ENCODE measurements at regions not wholly inside any gene's neighbourhood (a gene's known extent, or its start where the extent isn't known, plus 50 kb on each side); places are given as distances from the start of the nearest gene placed in this dataset.

DNA sequence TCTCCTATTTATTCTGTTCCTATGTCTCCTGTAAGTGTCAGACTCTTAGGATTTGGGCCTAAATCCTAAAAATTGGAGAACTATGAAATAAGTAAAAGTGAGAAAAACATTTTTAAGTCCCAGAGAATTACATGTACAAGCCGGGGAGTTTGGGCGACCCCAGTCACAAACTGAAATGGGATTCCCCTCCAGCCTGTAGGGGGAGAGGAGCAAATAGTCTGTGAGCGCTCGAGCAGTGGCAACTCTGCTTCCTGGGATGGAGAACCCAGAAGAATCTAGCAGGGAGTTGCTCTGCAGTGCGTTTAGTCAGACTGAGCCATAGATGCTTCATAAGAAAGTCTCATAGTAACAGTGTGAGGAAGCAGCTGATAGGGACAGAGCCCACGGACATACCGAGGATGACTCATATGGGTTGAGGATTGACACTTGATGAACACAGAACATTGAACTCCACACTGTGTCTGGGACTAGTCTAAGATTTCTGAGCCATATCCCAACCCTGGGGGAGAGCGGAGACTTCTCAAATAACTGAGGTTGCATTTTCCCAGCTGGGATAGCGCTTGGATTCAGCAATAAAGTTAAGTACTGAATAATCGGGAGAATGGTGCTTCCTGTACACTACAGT, 437.2 kb downstream of the BCKDHB start:
- ChIA-PET CTCF (no interaction called here), POLR2A (no interaction called here)
- peaks cover 2% of the 10 kb centered on the region for H3K27me3 Mint-ChIP-seq
- DNase-seq, result no peak
- peaks cover 2% of the 10 kb centered on the region for H3K9me3 Mint-ChIP-seq
- peaks cover 9% of the 10 kb centered on the region for H3K4me1 Mint-ChIP-seq
- no peak overlapping the region for H3K4me3 Mint-ChIP-seq
- H3K36me3 Mint-ChIP-seq (ENCODE audit: low read depth), result no peaks in the 10 kb centered on the region
- no peak overlapping the region for H3K27ac Mint-ChIP-seq

GRCh38 chr6:80543151-80543550, 436.7 kb downstream of the BCKDHB start:
- DNase-seq, result no peak
- H3K27ac Mint-ChIP-seq, result no peak overlapping the region
- CTCF ChIA-PET, result no interaction called here
- POLR2A ChIA-PET, result no interaction called here
- H3K9me3 Mint-ChIP-seq, result peaks cover 2% of the 10 kb centered on the region
- H3K4me1 Mint-ChIP-seq, result peaks cover 9% of the 10 kb centered on the region
- no peaks in the 10 kb centered on the region for H3K36me3 Mint-ChIP-seq (ENCODE audit: low read depth)
- H3K27me3 Mint-ChIP-seq, result peaks cover 2% of the 10 kb centered on the region
- H3K4me3 Mint-ChIP-seq, result no peak overlapping the region

DNA sequence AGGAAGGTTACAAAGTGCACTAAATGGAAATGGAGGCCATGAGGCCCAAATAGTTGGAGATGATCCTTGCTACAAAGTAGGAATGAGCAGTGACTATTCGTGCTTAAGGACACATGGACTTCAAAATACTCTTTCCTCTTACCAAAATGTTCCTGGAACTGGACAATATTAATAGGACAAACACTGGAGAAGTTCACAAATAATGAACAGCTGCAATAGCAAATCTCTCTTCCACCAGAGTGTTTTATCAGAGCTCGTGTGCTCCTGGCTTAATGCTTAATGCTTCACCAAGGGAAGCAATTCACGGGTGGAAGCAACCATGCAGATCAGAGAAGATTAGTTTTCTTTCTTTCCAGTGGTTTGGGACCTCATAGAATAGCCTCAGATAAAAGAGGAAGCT, 435.4 kb downstream of the BCKDHB start:
- no peak overlapping the region for H3K4me3 Mint-ChIP-seq
- no peak for DNase-seq
- ChIA-PET CTCF (no interaction called here), POLR2A (no interaction called here)
- H3K9me3 Mint-ChIP-seq, result peaks cover 2% of the 10 kb centered on the region
- H3K27me3 Mint-ChIP-seq, result peaks cover 2% of the 10 kb centered on the region
- H3K27ac Mint-ChIP-seq, result no peak overlapping the region
- H3K4me1 Mint-ChIP-seq, result peaks cover 14% of the 10 kb centered on the region
- H3K36me3 Mint-ChIP-seq (ENCODE audit: low read depth), result peaks cover 4% of the 10 kb centered on the region

DNA sequence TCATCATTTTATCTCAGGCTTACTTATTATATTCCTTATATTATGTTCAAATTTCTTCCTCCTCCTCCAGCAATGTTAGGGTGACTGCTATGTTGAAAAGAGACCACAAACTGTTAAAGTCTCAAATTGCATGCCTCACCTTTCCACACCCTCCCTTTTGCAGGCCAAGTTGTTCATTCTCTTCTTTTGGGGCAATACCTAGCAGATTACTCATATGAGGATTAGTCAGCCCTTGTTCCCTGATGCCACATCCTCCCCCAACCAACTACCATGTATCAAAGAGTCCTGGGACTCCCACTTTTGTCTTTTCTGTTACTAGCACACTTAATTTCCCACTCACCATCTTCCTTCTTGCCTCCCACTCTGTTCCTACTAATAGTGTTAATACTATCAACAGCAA, 434.7 kb downstream of the BCKDHB start:
- CTCF ChIA-PET, result no interaction called here
- no peak for DNase-seq
- Mint-ChIP-seq H3K4me3 (no peak overlapping the region), H3K36me3 (ENCODE audit: low read depth) (peaks cover 4% of the 10 kb centered on the region), H3K27me3 (peaks cover 2% of the 10 kb centered on the region), H3K4me1 (peaks cover 15% of the 10 kb centered on the region), H3K27ac (no peak overlapping the region), H3K9me3 (peaks cover 2% of the 10 kb centered on the region)
- POLR2A ChIA-PET, result no interaction called here

- Mint-ChIP-seq H3K36me3 (ENCODE audit: low read depth) (peaks cover 7% of the 10 kb centered on the region), H3K4me1 (peaks cover 15% of the 10 kb centered on the region), H3K4me3 (no peak overlapping the region), H3K27ac (no peak overlapping the region), H3K27me3 (no peaks in the 10 kb centered on the region), H3K9me3 (peaks cover 2% of the 10 kb centered on the region)
- no peak for DNase-seq
- ChIA-PET CTCF (no interaction called here), POLR2A (no interaction called here)
Observed at GRCh38 chr6:80540700-80541099, 434.2 kb downstream of the BCKDHB start.

- Mint-ChIP-seq H3K36me3 (ENCODE audit: low read depth) (peaks cover 7% of the 10 kb centered on the region), H3K4me1 (peaks cover 15% of the 10 kb centered on the region), H3K27ac (no peak overlapping the region), H3K4me3 (no peak overlapping the region), H3K27me3 (no peaks in the 10 kb centered on the region), H3K9me3 (peaks cover under 1% of the 10 kb centered on the region)
- DNase-seq, result no peak
- CTCF ChIA-PET, result no interaction called here
- POLR2A ChIA-PET, result no interaction called here
Observed at GRCh38 chr6:80537118-80537972, 430.9 kb downstream of the BCKDHB start.

GRCh38 chr6:80535914-80536565, 429.6 kb downstream of the BCKDHB start:
- Mint-ChIP-seq H3K4me1 (peaks cover 10% of the 10 kb centered on the region), H3K4me3 (no peak overlapping the region), H3K27ac (no peak overlapping the region), H3K27me3 (no peaks in the 10 kb centered on the region), H3K9me3 (no peaks in the 10 kb centered on the region), H3K36me3 (ENCODE audit: low read depth) (peaks cover 7% of the 10 kb centered on the region)
- ChIA-PET CTCF (interaction anchor here (0.6 kb wide), 1 partner anchor 488 kb away, joined by 3 read pairs; no protein-coding TSS in a partner anchor), POLR2A (no interaction called here)
- no peak for DNase-seq

DNA sequence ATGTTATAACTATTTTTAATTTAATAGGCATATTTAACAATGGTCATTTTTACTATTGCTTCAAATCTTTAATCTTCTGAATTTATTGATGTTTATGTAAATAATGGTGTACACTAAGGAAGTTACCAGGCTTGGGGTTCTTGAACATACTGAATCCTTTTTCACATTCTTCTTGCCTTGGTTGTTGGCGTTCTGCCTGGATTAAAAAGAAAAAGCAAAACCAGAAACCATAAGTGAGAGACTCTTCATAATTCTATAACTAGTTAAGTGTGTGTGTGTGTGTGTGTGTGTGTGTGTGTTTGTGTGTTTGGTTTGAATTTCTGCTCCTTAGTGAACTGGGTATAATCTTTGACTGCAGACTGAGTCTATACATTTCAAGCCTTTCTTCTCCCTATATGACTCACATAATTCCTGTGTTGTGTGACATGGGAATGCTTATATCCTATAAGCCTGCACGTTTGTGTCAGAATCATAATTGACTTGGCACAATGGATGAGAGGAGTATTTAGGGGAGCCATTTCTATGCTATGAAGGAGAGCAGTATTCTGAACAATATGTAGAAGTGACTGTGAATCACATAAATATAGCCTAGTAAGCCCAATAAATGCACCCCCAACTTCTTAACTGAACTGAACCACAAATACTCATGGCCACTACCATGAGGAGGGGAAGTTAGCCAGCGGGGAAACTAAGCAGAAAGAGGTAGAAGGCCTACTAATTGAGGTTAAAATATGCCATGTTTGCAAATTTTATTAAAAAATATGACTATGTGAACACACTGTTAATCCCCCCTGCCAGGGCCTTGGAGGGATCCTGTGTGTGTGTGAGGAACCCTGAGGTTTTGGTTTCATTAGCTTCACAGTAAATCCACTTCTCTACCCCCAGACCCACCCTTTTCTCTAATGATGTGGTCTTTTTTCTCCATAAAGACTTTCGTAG, 425.5 kb downstream of the BCKDHB start:
- ChIA-PET CTCF (no interaction called here), POLR2A (no interaction called here)
- DNase-seq, result no peak
- Mint-ChIP-seq H3K4me3 (no peak overlapping the region), H3K9me3 (no peaks in the 10 kb centered on the region), H3K27me3 (peaks cover 3% of the 10 kb centered on the region), H3K36me3 (ENCODE audit: low read depth) (peaks cover 3% of the 10 kb centered on the region), H3K27ac (no peak overlapping the region), H3K4me1 (peaks cover 1% of the 10 kb centered on the region)

DNA sequence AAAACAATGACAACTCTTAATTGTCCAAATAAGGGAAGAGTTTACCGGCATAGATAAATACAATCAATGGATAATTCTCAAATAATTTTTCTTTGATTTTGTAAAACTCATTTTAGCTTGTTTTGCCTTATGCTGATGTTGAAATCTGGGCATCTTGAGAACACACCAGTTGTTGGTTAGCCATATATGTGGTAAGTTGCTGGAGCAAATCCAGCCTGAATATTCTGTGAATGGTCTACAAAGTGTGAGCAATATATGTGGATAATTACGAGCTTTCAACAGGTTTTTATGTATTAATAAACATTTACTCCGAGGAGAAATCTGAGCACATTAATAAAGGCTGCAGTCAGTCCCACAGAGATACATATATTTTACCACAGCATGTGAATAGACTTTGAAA, 423.6 kb downstream of the BCKDHB start:
- ChIA-PET CTCF (no interaction called here), POLR2A (no interaction called here)
- H3K4me3 Mint-ChIP-seq, result no peak overlapping the region
- H3K27me3 Mint-ChIP-seq, result peaks cover 3% of the 10 kb centered on the region
- no peak overlapping the region for H3K27ac Mint-ChIP-seq
- no peaks in the 10 kb centered on the region for H3K36me3 Mint-ChIP-seq (ENCODE audit: low read depth)
- no peaks in the 10 kb centered on the region for H3K4me1 Mint-ChIP-seq
- no peaks in the 10 kb centered on the region for H3K9me3 Mint-ChIP-seq
- DNase-seq, result no peak

DNA sequence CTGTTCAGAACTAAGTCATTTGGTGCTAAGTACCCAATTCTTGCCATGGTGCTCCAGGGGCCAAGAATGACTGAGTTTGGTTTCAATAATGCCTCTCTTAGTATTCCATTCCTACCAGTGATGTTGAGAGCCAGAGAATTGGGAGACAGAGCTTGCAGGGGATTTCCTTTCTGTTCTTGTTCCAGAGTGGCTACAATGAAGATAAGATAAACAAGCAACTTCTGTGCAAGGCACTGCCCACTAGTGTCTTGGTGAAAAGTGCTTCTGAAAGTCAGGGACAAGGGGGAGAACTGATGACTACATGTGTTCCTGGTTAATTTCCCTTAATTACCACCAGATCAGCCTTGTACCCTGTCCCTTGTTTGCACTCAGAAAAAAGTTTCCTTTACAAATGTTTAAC, 421.6 kb downstream of the BCKDHB start:
- DNase-seq, result no peak
- peaks cover 14% of the 10 kb centered on the region for H3K4me1 Mint-ChIP-seq
- H3K36me3 Mint-ChIP-seq (ENCODE audit: low read depth), result no peaks in the 10 kb centered on the region
- POLR2A ChIA-PET, result no interaction called here
- H3K27me3 Mint-ChIP-seq, result peaks cover 3% of the 10 kb centered on the region
- no peak overlapping the region for H3K27ac Mint-ChIP-seq
- H3K4me3 Mint-ChIP-seq, result no peak overlapping the region
- H3K9me3 Mint-ChIP-seq, result no peaks in the 10 kb centered on the region
- CTCF ChIA-PET, result no interaction called here

DNA sequence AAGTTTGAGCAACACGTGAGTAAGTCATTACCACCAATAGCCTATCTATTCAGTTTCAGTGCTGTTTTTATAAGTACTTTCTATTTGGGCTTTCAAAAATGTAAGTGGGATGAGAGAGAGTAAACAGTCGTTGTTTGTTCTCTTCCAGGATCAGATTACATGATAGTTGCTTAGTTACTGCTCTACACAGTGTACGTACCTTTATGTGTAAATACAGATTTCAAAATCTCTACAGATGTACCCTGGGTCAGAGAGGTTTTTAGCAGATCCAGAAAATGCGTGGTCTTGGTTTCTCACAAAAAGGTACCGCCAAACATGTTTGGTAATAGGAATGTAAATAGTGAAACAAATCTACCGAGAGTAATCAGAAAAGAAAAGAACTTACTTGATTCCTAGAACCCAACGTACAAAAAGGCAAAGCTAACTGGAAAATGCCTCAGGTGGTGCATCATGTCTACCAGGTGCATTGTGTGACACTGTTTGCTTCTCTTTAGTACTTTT, 421.1 kb downstream of the BCKDHB start:
- Mint-ChIP-seq H3K4me3 (no peak overlapping the region), H3K27ac (no peak overlapping the region), H3K27me3 (peaks cover 6% of the 10 kb centered on the region), H3K36me3 (ENCODE audit: low read depth) (no peaks in the 10 kb centered on the region), H3K4me1 (peaks cover 15% of the 10 kb centered on the region), H3K9me3 (no peaks in the 10 kb centered on the region)
- ChIA-PET POLR2A (no interaction called here), CTCF (no interaction called here)
- DNase-seq, result no peak

- Mint-ChIP-seq H3K27me3 (peaks cover 7% of the 10 kb centered on the region), H3K4me3 (no peak overlapping the region), H3K4me1 (peaks cover 15% of the 10 kb centered on the region), H3K36me3 (ENCODE audit: low read depth) (no peaks in the 10 kb centered on the region), H3K27ac (peak overlapping the region; percentile 73), H3K9me3 (no peaks in the 10 kb centered on the region)
- ChIA-PET CTCF (no interaction called here), POLR2A (no interaction called here)
- DNase-seq, result no peak
Observed at GRCh38 chr6:80523531-80523997, 417.1 kb downstream of the BCKDHB start.

DNA sequence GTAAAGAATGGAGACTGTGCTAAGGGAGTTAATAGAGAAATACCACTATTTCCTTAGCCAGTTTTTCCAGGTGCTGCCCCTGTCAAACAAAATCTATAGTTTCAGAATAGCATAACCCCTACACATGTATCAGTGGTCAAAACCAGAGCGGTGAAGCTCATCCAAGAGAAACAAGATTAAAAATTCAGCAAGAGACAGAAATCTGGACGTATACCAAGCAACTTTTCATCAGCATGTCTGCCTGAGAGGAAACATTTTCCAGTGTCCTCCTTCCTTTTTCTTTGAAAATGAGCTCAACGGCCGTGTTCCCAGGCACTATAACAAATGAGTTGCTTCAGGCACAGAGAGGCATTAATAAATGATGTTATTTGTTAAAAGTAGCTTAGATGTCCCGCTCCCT, 416.5 kb downstream of the BCKDHB start:
- Mint-ChIP-seq H3K4me1 (peaks cover 15% of the 10 kb centered on the region), H3K36me3 (ENCODE audit: low read depth) (no peaks in the 10 kb centered on the region), H3K27me3 (peaks cover 7% of the 10 kb centered on the region), H3K9me3 (no peaks in the 10 kb centered on the region), H3K4me3 (no peak overlapping the region), H3K27ac (no peak overlapping the region)
- ChIA-PET CTCF (no interaction called here), POLR2A (no interaction called here)
- no peak for DNase-seq

All from activated CD4-positive, alpha-beta memory T cell treated with anti-CD3 and anti-CD28 coated beads, Interleukin-2, amount 10 ng/mL, durations not matched to agents 7 days and 5 days (primary cell).